ENCODE measurements at regions not wholly inside any gene's neighbourhood (a gene's known extent, or its start where the extent isn't known, plus 50 kb on each side); places are given as distances from the start of the nearest gene placed in this dataset.

GRCh38 chr18:47593744-47594472 is 336.6 kb downstream of the SMAD2 start:
- H3K4me2 ChIP-seq = peak overlapping the region; percentile 68
- no peak for DNase-seq (ENCODE audit: low spot score)
- H3K27ac ChIP-seq = no peak overlapping the region
- H3K79me2 ChIP-seq = no peaks in the 10 kb centered on the region
- no peaks in the 10 kb centered on the region for H3K4me1 ChIP-seq (ENCODE audit: insufficient read depth)
- TF ChIP-seq, protein P1, sequence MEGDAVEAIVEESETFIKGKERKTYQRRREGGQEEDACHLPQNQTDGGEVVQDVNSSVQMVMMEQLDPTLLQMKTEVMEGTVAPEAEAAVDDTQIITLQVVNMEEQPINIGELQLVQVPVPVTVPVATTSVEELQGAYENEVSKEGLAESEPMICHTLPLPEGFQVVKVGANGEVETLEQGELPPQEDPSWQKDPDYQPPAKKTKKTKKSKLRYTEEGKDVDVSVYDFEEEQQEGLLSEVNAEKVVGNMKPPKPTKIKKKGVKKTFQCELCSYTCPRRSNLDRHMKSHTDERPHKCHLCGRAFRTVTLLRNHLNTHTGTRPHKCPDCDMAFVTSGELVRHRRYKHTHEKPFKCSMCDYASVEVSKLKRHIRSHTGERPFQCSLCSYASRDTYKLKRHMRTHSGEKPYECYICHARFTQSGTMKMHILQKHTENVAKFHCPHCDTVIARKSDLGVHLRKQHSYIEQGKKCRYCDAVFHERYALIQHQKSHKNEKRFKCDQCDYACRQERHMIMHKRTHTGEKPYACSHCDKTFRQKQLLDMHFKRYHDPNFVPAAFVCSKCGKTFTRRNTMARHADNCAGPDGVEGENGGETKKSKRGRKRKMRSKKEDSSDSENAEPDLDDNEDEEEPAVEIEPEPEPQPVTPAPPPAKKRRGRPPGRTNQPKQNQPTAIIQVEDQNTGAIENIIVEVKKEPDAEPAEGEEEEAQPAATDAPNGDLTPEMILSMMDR (IDR thresholded peaks at IDR 0.05; ENCODE audit: poor library complexity) = no peak
- TF ChIP-seq EZH2 (IDR thresholded peaks at IDR 0.05; ENCODE audit: borderline replicate concordance) = no peak
- no peak for TF ChIP-seq EZH2phosphoT487 (IDR thresholded peaks at IDR 0.05; ENCODE audit: low read depth, severe bottlenecking, unreplicated experiment)
- H4K20me1 ChIP-seq (ENCODE audit: insufficient read depth, poor library complexity, severe bottlenecking) = no peaks in the 10 kb centered on the region
- H3K36me3 ChIP-seq (replicated peaks; ENCODE audit: insufficient read depth, low read depth) = no peaks in the 10 kb centered on the region
- 32% methylated on average over 13 of the region's 13 CpGs for WGBS (ENCODE audit: low lambda C conversion rate, missing lambda C conversion rate)
- peaks cover 11% of the 10 kb centered on the region for H3K27me3 ChIP-seq
- no peaks in the 10 kb centered on the region for H3K9me2 ChIP-seq (replicated peaks; ENCODE audit: insufficient read depth)
- no peak overlapping the region for H3K4me3 ChIP-seq
- H2AFZ ChIP-seq = no peak overlapping the region
- H3K9me3 ChIP-seq (ENCODE audit: low read depth) = no peaks in the 10 kb centered on the region

DNA sequence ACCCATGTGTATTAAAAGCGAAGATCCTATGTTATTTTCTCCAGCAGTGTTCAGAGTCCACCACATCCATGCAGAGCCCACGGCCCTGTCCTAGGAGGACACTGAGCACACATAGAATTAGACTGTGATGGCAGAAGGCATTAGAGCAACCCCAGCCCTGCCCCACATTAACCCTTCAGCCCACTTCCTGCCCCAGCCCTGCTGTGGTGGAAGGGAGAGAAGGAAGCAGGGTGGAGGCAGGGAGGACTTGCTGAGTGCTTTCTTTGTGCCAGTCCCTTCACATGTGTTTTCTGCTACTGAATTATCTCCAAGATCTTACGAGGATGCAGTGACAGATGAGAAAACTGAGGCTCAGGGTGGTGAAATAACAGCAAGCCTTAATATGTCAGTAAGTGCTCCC is 339.0 kb downstream of the SMAD2 start:
- DNase-seq (ENCODE audit: low spot score) = no peak
- no peaks in the 10 kb centered on the region for H3K36me3 ChIP-seq (replicated peaks; ENCODE audit: insufficient read depth, low read depth)
- H3K9me3 ChIP-seq (ENCODE audit: low read depth) = no peaks in the 10 kb centered on the region
- H3K79me2 ChIP-seq = no peaks in the 10 kb centered on the region
- H3K27me3 ChIP-seq = peaks cover 11% of the 10 kb centered on the region
- no peak overlapping the region for H3K27ac ChIP-seq
- 60% methylated on average over 3 of the region's 3 CpGs for WGBS (ENCODE audit: low lambda C conversion rate, missing lambda C conversion rate)
- no peaks in the 10 kb centered on the region for H3K9me2 ChIP-seq (replicated peaks; ENCODE audit: insufficient read depth)
- TF ChIP-seq EZH2 (IDR thresholded peaks at IDR 0.05; ENCODE audit: borderline replicate concordance) (no peak), EZH2phosphoT487 (IDR thresholded peaks at IDR 0.05; ENCODE audit: low read depth, severe bottlenecking, unreplicated experiment) (no peak)
- TF ChIP-seq, protein P1 (IDR thresholded peaks at IDR 0.05; ENCODE audit: poor library complexity) = no peak
- no peaks in the 10 kb centered on the region for H4K20me1 ChIP-seq (ENCODE audit: insufficient read depth, poor library complexity, severe bottlenecking)
- no peak overlapping the region for H2AFZ ChIP-seq
- no peaks in the 10 kb centered on the region for H3K4me1 ChIP-seq (ENCODE audit: insufficient read depth)
- no peak overlapping the region for H3K4me2 ChIP-seq
- no peak overlapping the region for H3K4me3 ChIP-seq

DNA sequence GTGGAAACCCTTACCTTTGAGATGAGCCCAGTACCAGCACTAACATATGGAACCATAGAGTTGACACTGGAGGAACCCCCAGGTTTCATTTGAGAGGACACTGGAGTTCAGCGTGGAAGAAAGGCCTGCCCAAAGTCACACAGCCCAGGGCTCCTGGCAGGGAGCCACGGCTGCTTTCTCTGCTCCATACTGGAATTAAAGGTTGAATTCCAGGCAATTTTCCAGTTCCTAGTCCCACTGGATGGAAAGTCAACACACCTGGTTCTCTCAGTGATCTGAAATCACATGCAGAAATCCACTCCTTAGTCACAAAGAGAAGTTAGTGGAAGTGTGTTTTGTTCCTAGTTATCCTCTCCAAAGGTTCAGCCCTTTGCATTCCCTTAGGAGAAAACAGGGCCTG is 336.1 kb upstream of the SKOR2 start:
- TF ChIP-seq EZH2 (IDR thresholded peaks at IDR 0.05; ENCODE audit: borderline replicate concordance) (no peak), EZH2phosphoT487 (IDR thresholded peaks at IDR 0.05; ENCODE audit: low read depth, severe bottlenecking, unreplicated experiment) (no peak)
- TF ChIP-seq, protein P1 (IDR thresholded peaks at IDR 0.05; ENCODE audit: poor library complexity) = no peak

More for the DNA sequence above, 336.1 kb upstream of the SKOR2 start:
- no peaks in the 10 kb centered on the region for H3K4me1 ChIP-seq (ENCODE audit: insufficient read depth)
- H2AFZ ChIP-seq = no peak overlapping the region
- no peaks in the 10 kb centered on the region for H3K79me2 ChIP-seq
- WGBS (ENCODE audit: low lambda C conversion rate, missing lambda C conversion rate) = 83% methylated on average over 2 of the region's 2 CpGs
- H3K36me3 ChIP-seq (replicated peaks; ENCODE audit: insufficient read depth, low read depth) = no peaks in the 10 kb centered on the region
- no peak overlapping the region for H3K27ac ChIP-seq
- H4K20me1 ChIP-seq (ENCODE audit: insufficient read depth, poor library complexity, severe bottlenecking) = no peaks in the 10 kb centered on the region
- H3K27me3 ChIP-seq = no peaks in the 10 kb centered on the region
- H3K9me3 ChIP-seq (ENCODE audit: low read depth) = no peaks in the 10 kb centered on the region
- H3K4me3 ChIP-seq = no peak overlapping the region
- DNase-seq (ENCODE audit: low spot score) = no peak
- H3K4me2 ChIP-seq = no peak overlapping the region
- no peaks in the 10 kb centered on the region for H3K9me2 ChIP-seq (replicated peaks; ENCODE audit: insufficient read depth)

Data from hepatocyte (in vitro differentiated cells).